Caki2 (cell line): ENCODE measurements at regions not wholly inside any gene's neighbourhood (a gene's known extent, or its start where the extent isn't known, plus 50 kb on each side); places are given as distances from the start of the nearest gene placed in this dataset.
"Not testable (repeated sequence)": the region's sequence is repeated elsewhere in the genome, so short reads cannot be mapped to it uniquely, and the experiment has no call there.

Experiments
- DNase-seq: peaks from one replicate; pipeline ENCODE4 v3.0.0-alpha.2; 2015; ENCODE audit warnings: low read depth
- in situ Hi-C: cut with HindIII; loops from 2 replicates; pipeline ENCODE4 v1.10.0; 2016; ENCODE audit warnings: low sequenced_read_pairs, low pct_unique_long_range_greater_than_20kb, mixed read lengths

DNA sequence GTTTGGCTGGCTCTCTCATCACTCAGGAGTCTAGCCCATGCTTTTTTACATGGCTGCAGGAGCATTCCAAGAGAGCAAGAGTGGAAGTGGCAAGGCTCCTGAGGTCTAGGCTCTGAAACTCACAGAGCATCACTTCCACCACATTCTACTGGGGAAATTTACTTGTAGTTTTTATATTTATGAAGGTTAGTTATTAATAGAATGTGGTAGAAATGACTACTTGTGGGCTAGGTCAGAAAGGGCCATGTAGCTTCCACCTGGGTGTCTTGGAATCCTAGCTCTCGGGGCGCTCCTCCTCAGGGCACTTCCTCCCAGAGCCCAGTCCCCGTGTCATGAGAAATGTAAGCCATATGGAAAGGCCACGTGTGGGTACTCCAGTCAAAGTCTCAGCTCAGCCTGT lies 127.0 kb upstream of the CASK start:
- in situ Hi-C loops = no loop called here
- no peak for DNase-seq

DNA sequence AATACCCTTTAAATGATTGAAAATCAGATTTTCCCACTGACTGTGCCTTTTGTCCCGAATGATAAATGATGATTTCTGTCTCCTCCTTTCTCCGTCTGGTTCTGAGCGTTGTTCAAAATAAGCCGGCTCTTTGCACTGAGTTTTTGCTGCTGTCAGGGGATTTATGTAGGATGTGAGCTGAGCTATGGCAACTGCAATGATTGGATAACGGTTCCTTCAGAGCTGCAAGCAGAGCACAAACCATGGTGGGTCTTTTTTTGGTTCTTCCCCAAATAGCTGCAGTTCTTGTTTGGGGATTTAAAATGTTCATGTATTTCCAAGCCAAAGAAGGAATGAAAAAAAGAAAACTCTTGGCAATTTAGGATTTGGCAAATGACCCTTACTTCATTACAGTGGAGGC lies 124.5 kb upstream of the CASK start:
- in situ Hi-C loops = no loop called here
- no peak for DNase-seq

DNA sequence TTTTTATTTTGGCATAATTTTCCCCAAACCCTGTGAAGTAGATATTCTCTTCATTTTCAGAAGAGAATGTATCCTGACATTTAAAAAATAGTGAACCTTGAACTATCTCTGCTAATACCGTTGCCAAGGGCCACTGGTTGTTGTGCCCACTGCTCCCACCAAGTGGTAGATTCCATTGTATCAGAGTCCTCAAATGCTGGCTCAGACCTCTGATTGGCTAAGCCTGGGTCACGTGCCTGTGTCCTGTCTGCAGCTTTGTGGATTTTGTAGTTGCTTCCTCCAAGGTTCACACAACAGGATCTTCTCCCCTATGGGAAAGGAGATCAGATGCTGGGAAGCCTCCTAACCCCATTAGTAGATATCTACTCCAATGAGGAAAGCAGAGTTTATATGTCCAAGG lies 104.8 kb upstream of the CASK start:
- in situ Hi-C loops = no loop called here
- no peak for DNase-seq

DNA sequence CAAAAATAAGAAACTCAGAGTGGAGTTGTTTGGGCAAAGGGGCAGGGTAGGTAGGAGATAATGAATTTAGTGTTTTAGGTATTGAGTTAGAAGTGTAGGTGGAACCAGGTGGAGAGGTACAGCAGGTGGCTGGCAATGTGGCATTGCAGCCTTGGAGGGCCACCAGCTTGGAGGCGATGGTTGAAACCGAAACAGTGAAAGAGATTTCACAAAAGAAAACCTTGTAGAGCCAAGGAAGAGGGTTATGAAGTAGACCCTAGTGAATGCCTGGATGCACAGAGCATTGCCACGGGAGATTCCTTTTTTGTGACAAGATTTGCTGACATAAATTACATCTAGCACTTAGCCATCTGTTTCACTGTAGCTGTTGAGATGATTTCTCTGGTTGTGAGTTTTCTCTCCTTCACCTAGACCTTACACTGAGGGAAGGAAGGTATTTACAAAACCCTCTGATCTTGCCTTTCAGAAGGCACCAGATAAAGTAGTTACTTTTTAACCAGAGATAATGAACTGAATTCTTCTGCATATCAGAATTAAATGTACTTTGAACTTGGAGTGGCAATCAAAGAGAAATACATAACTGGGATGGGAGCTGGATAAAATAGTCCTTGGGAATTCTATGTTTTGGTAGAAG lies 104.1 kb upstream of the CASK start:
- DNase-seq = no peak
- in situ Hi-C loops = no loop called here

DNA sequence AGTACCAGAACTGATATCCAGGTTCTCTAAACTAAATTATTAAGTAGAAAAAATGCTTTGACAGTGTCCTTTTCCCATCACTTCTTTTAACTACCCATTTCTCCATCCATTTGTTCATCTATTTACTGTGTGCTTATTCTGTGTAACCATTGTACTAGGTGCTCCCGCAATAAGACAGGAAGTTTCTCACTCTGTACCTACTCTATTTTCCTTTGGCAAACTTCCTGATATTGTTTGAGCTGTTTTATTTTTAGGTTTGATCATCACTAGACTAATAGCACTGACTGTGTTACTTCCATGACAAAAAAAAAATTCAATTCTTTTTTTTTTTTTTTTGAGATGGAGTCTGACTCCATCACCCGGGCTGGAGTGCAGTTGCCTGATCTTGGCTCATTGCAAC lies 102.5 kb upstream of the CASK start:
- in situ Hi-C loops = no loop called here

DNA sequence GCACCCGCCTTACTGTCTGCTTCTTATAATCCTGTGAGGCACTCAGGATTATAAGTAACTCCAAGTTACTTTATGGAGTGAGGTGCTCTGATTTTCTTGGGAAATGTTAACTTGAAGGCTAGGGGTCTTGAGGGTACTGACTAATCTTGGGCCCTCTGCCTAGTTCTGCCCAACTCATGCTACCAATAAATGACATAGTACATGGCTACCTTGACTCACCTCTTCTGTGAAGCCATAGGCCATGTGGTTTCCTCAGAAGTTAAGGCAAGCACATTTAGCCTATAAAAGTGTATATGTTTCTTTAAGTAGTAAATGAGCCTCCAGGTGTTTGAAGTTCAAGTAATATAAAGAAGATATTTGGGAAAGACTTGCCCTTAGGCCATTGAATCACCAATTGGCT lies 99.8 kb upstream of the CASK start:
- no peak for DNase-seq
- in situ Hi-C loops = no loop called here

More for the DNA sequence above, 102.5 kb upstream of the CASK start:
- no peak for DNase-seq

DNA sequence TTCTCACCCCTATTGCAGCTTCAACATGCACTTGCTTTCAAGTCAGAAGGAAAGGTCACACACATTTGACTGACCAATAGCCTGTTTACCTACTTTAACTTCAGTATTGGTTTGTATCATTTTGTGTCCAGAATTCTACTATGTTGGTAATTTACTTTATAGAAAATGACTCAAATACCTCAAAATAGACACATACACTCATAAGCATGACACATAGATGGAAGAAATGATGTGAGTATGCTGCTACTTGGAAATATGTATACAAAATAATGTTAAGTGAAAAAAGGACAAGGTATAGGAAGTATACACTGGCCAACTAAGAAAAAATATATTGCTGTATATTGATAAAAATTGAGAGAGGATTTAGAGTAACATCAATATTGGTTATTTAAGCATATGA lies 98.8 kb upstream of the CASK start:
- no peak for DNase-seq
- in situ Hi-C loops = no loop called here

DNA sequence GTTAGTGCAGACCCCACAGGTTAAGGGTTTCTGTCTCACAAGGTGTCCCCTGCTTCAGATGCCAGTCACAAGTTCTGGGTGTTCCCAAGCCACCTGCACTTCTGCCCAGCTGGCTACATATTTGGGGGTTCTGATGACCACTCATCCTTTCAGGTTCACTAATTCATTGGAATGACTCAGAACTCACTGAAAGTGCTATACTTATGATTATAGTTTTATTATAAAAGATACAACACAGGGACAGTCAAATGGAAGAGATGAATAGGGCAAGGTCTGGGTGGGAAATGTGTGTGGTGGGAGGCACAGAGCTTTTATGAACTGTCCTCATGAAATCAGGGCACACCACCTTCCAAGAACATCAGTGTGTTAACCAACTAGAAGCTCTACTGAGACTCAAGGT lies 97.7 kb upstream of the CASK start:
- DNase-seq = no peak
- in situ Hi-C loops = no loop called here

DNA sequence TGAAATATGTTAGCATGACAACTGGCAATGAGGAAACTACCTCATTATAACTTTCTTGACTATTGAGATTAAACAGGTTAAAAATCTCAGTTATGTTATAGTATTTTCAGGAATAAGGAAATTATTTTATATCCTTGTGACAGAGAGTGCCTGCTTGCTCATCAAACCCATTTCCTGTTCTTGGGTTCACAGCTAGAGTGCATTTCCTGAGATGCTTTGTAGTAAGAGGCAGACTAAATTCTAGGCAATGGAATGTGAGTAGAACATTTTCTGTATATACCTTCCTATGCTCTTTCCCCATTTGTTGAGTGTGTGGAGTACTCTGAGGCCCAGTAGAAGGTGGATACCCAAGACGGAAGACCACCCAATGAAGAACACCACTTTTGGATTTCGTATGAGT lies 96.9 kb upstream of the CASK start:
- no peak for DNase-seq
- in situ Hi-C loops = no loop called here

DNA sequence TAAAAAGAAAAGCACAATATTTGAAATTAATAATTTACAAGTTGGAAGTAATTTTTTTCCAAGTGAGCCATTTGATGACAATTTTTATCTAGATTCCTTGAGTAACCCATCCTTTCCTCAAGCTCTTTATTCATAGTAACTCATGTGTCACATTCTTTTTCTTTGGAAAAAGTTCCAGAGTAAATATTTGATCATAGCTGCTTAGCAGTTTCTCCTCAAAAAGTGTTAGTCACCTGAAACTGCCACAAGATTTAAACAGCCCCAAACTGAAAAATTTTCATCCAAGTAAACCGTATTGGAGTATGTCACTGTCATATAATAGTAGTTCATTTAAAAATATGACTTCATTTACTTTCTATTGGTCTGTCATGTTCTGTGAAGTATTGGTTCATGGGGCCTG lies 94.6 kb upstream of the CASK start:
- in situ Hi-C loops = no loop called here
- DNase-seq = peak; percentile 2

DNA sequence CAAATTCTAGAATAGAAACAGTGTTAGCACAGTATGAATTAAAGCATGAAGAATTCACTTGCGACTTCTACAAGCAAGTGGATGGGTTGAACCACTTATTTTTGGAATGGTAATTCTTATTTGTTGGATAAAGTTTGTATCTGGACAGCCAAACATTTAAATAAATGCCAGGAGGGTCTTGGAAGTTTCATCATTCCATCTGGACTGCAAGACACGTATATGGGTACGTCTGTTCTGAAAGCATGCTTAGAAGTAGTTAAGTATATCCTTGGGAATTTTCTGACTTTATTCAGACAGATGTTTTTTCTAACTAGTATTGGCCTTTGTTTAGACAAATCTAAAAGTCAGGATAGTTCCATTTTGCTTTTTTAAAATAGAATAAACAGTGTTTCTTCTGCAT lies 77.5 kb upstream of the CASK start:
- in situ Hi-C loops = no loop called here
- DNase-seq = no peak

DNA sequence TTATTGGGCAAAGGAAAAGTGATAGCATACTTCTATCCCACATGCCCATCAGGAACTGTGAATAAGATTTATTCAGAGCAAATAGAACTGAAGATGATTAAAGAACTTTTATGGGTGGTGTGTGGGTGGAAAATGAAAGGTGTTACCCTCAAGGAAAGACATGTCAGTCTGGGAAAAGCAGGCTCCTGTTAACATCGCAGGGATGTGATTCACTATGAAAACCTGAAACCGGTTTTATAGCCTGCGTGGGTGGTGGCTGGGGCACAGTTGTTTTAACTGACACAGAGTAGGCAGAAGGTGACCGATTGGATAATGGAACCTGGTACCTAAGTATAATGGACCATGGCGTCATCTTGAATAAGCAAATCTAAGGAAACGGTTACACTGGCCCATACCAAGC lies 61.3 kb upstream of the CASK start:
- DNase-seq = peak; percentile 42
- in situ Hi-C loops = no loop called here

DNA sequence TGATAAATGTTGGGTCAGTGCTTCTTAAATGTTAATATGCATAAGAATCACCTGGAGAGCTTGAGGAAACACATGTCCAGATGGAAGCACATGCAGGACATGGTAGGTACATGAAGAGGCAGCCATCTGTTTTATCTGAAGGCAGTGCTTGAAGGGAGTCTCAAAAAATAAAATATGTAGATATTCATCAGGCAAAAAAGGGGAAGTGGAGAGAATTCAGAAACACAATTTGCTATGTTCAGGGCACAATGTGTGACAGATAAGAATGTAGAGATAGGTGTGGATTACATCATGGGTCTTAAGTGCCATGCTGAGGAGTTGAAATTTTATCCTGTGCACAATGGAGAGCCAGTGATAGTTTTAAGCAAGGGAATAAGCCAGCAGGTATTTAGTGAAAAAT lies 59.6 kb upstream of the CASK start:
- in situ Hi-C loops = no loop called here
- no peak for DNase-seq

DNA sequence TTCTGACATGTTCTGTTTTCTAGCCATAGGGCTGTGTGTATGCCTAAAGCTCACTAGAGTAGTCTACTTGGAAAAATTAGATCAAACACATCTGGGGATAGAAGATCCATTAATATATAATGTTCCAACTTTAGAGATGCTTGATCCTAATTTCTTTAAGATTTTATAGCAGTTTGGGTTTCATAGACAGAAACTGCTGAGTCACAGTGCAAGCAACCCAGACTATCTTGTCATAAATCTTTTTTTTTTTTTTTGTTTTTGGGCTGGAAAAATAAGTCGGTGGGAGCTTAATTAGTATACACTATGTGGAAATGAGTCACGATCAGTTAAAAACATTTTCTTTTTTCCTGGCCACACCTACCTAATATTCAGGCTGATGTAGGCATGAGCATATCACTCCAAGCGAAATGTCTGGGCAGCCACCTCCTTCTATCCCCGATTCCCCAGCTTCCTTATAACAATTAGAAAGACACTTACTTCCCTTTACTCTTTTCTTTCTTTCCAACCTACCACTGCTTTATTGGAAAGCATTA lies 58.2 kb upstream of the CASK start:
- in situ Hi-C loops = no loop called here
- DNase-seq = peak; percentile 34

DNA sequence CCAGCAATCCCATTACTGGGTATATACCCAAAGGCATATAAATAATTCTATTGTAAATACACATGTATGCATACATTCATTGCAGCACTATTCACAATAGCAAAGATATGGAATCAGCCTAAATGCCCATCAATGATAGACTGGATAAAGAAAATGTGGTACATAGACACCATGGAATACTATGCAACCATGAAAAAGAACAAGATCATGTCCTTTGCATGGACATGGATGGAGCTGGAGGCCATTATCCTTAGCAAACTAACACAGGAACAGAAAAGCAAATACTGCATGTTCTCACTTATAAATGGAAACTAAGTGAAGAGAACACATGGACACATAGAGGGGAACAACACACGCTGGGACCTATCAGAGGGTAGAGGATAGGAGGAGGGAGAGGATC lies 51.3 kb upstream of the CASK start:
- in situ Hi-C loops, DNase-seq: not testable (repeated sequence)

DNA sequence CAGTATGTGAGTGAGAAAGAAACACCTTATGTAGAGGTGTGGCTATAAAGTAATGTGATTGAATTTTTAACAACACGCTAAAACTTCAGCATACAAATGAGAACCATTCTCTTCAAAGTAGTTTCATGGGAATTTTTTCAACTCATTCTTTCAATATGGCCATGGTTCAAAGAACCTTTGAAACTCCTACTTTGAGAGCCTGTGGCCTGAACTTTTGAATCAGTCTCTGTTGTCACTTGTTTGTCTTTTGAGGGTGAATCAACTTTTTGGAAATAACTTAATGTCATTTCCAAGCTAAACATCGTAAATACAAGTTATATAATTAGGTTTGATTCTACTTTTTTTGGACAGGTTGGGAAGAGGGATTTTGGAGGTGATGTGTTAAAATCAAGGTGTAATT lies 49.9 kb upstream of the CASK start:
- in situ Hi-C loops = no loop called here
- DNase-seq = no peak
